ENCODE measurements at regions not wholly inside any gene's neighbourhood (a gene's known extent, or its start where the extent isn't known, plus 50 kb on each side); places are given as distances from the start of the nearest gene placed in this dataset.

- no peaks in the 10 kb centered on the region for H3K9me3 ChIP-seq (ENCODE audit: control insufficient read depth in 2 of 3, insufficient read depth in 1 of 3, low read length in 3 of 3)
- peak; percentile 49 for FAIRE-seq
- no peak overlapping the region for H3K27ac ChIP-seq (ENCODE audit: low read depth in 2 of 2, low read length in 2 of 2)
- H3K27me3 ChIP-seq (ENCODE audit: control insufficient read depth, insufficient read depth, low read length), result no peaks in the 10 kb centered on the region
- no peaks in the 10 kb centered on the region for H3K4me1 ChIP-seq (ENCODE audit: control insufficient read depth in 2 of 3, insufficient read depth in 2 of 3, low read depth in 1 of 3, low read length in 3 of 3)
- intact Hi-C loops (cut with DNase I), result no loop called here
- H3K4me3 ChIP-seq (ENCODE audit: low read length in 3 of 3), result no peak overlapping the region
- no peaks in the 10 kb centered on the region for H3K36me3 ChIP-seq (ENCODE audit: control insufficient read depth in 2 of 3, insufficient read depth in 3 of 3, low read length in 3 of 3)
- TF ChIP-seq CTCF (IDR thresholded peaks at IDR 0.05; ENCODE audit: borderline replicate concordance, extremely low read depth, insufficient read depth), result no peak
- no peak overlapping the region for H3K9ac ChIP-seq (ENCODE audit: low read length in 3 of 3)
- DNase-seq, result no peak
These were observed 958.2 kb downstream of the DNAJB9 start for GRCh38 chr7:109527833-109528232.

DNA sequence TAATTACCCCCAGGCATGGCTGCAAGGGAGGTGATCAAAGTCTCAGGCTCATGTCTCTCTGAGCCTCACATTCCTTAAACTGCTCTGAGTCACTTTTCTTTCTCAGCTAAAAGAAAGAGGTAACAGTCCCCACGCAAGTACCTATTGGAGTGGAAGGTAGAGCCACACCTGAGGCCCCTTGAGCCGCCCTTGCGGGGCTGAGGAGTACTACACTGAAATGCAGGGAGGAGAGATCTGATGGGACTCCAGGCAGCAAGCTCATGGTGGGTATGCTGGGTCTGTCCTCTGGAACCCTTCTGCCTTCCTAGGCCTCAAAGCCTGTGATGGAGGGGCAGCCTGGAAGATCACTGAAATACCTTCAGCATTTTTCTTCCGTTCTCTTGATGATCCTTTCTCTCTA, 960.0 kb downstream of the DNAJB9 start:
- Histone ChIP-seq H3K9ac (ENCODE audit: low read length in 3 of 3) (no peak overlapping the region), H3K36me3 (ENCODE audit: control insufficient read depth in 2 of 3, insufficient read depth in 3 of 3, low read length in 3 of 3) (no peaks in the 10 kb centered on the region), H3K27me3 (ENCODE audit: control insufficient read depth, insufficient read depth, low read length) (no peaks in the 10 kb centered on the region), H3K9me3 (ENCODE audit: control insufficient read depth in 2 of 3, insufficient read depth in 1 of 3, low read length in 3 of 3) (no peaks in the 10 kb centered on the region), H3K27ac (ENCODE audit: low read depth in 2 of 2, low read length in 2 of 2) (no peak overlapping the region), H3K4me1 (ENCODE audit: control insufficient read depth in 2 of 3, insufficient read depth in 2 of 3, low read depth in 1 of 3, low read length in 3 of 3) (no peaks in the 10 kb centered on the region), H3K4me3 (ENCODE audit: low read length in 3 of 3) (no peak overlapping the region)
- intact Hi-C loops (cut with DNase I), result no loop called here
- no peak for DNase-seq
- TF ChIP-seq CTCF (IDR thresholded peaks at IDR 0.05; ENCODE audit: borderline replicate concordance, extremely low read depth, insufficient read depth), result no peak
- no peak for FAIRE-seq

GRCh38 chr7:109532262-109532992, 962.8 kb downstream of the DNAJB9 start:
- DNase-seq (no peak), FAIRE-seq (no peak)
- no peaks in the 10 kb centered on the region for H3K27me3 ChIP-seq (ENCODE audit: control insufficient read depth, insufficient read depth, low read length)
- no peaks in the 10 kb centered on the region for H3K36me3 ChIP-seq (ENCODE audit: control insufficient read depth in 2 of 3, insufficient read depth in 3 of 3, low read length in 3 of 3)
- H3K27ac ChIP-seq (ENCODE audit: low read depth in 2 of 2, low read length in 2 of 2), result no peak overlapping the region
- intact Hi-C loops (cut with DNase I), result no loop called here
- H3K4me3 ChIP-seq (ENCODE audit: low read length in 3 of 3), result no peak overlapping the region
- H3K4me1 ChIP-seq (ENCODE audit: control insufficient read depth in 2 of 3, insufficient read depth in 2 of 3, low read depth in 1 of 3, low read length in 3 of 3), result no peaks in the 10 kb centered on the region
- TF ChIP-seq CTCF (IDR thresholded peaks at IDR 0.05; ENCODE audit: borderline replicate concordance, extremely low read depth, insufficient read depth), result no peak
- no peaks in the 10 kb centered on the region for H3K9me3 ChIP-seq (ENCODE audit: control insufficient read depth in 2 of 3, insufficient read depth in 1 of 3, low read length in 3 of 3)
- H3K9ac ChIP-seq (ENCODE audit: low read length in 3 of 3), result no peak overlapping the region

DNA sequence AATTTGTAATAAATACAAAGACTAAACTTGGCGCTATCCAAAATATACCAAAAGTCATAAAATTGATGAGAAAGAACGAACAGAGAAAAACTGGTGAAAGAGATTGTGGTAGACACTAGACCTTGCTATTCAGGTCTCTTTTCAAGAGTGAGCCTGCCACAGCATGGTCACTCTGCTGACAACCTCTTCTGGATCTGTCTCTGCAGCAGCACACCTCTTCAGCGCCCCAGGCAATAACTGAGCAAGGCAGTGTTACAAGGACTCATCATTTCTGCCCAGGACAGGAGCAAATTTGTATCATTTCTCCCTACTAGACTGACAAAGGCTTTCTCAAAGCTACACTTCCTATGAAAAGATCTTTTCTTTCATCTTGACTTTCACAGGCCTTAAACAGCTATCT, 976.0 kb downstream of the DNAJB9 start:
- Histone ChIP-seq H3K27me3 (ENCODE audit: control insufficient read depth, insufficient read depth, low read length) (no peaks in the 10 kb centered on the region), H3K4me1 (ENCODE audit: control insufficient read depth in 2 of 3, insufficient read depth in 2 of 3, low read depth in 1 of 3, low read length in 3 of 3) (no peaks in the 10 kb centered on the region), H3K9ac (ENCODE audit: low read length in 3 of 3) (no peak overlapping the region), H3K27ac (ENCODE audit: low read depth in 2 of 2, low read length in 2 of 2) (no peak overlapping the region), H3K36me3 (ENCODE audit: control insufficient read depth in 2 of 3, insufficient read depth in 3 of 3, low read length in 3 of 3) (no peaks in the 10 kb centered on the region), H3K9me3 (ENCODE audit: control insufficient read depth in 2 of 3, insufficient read depth in 1 of 3, low read length in 3 of 3) (no peaks in the 10 kb centered on the region), H3K4me3 (ENCODE audit: low read length in 3 of 3) (no peak overlapping the region)
- intact Hi-C loops (cut with DNase I), result no loop called here
- FAIRE-seq (no peak), DNase-seq (no peak)
- TF ChIP-seq CTCF (IDR thresholded peaks at IDR 0.05; ENCODE audit: borderline replicate concordance, extremely low read depth, insufficient read depth), result no peak
